Mucosa of descending colon (tissue), 3 donors: ENCODE measurements at regions not wholly inside any gene's neighbourhood (a gene's known extent, or its start where the extent isn't known, plus 50 kb on each side); places are given as distances from the start of the nearest gene placed in this dataset.

Source experiments
- ATAC-seq: fragments of 200-7000 bp; cut with Tn5 transposase; one replicate; pipeline ENCODE4 v1.9.1; 2020; ENCODE audit warnings: mild to moderate bottlenecking, moderate library complexity
- DNase-seq, 3 donors: peaks; one replicate each; pipeline ENCODE4 v3.0.0-alpha.2; 2020
- H3K36me3 ChIP-seq: fragments of 200-600 bp; one replicate; pipeline ENCODE4 v1.8.0; 2021; ENCODE audit warnings: low read depth, mild to moderate bottlenecking
- H3K4me1 ChIP-seq: fragments of 200-600 bp; one replicate; pipeline ENCODE4 v1.8.0; 2021; ENCODE audit warnings: low read depth, mild to moderate bottlenecking
- H3K4me3 ChIP-seq: fragments of 200-600 bp; one replicate; pipeline ENCODE4 v1.8.0; 2021; ENCODE audit warnings: mild to moderate bottlenecking
- H3K9me3 ChIP-seq: fragments of 200-600 bp; one replicate; pipeline ENCODE4 v1.8.0; 2021; ENCODE audit warnings: mild to moderate bottlenecking
- intact Hi-C, 2 donors: fragments of 100-400 bp; cut with DNase I in 1 of 2; cut with micrococcal nuclease in 1 of 2; formaldehyde crosslinking; loops; one replicate each; pipeline versions ENCODE4 v1.11.0 to v1.11.1; 2022; cut with DNase I, micrococcal nuclease
- TF ChIP-seq, protein P1 (sequence below): fragments of 200-600 bp; IDR thresholded peaks from one replicate; pipeline ENCODE4 v1.8.0; 2022; ENCODE audit warnings: antibody characterized with exemption, mild to moderate bottlenecking
- donor health status: DM: no; HTN: no; CAD: no; lungs with moderate emphysema.
- donor health status: DM: no; HTN: no; CAD: no.
- donor health status: DM: no; HTN: yes; CAD: no.

DNA sequence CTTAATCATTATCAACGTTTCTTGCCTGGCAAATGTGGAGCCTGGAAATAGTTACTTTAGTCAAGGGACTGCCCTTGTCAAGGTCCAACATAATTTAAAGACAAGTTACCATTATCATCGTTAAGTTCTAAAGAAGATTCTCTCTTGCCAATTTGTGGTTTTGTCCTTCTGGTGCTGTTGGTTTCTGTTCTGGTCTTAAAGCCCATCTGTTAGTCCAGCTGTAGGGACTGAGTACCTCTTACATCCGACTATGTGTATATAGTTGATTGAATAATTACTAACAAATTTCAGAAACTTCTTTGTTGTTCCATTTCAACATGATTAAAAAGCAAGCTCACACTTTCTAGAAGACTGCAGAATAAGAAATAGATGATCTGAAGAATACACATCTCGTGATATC lies 1854.9 kb downstream of the MAT2B start:
- ATAC-seq (no peak), DNase-seq (no peak)
- Histone ChIP-seq H3K4me1 (no peaks in the 10 kb centered on the region), H3K9me3 (no peaks in the 10 kb centered on the region), H3K36me3 (no peaks in the 10 kb centered on the region), H3K4me3 (no peak overlapping the region)
- TF ChIP-seq, protein P1, sequence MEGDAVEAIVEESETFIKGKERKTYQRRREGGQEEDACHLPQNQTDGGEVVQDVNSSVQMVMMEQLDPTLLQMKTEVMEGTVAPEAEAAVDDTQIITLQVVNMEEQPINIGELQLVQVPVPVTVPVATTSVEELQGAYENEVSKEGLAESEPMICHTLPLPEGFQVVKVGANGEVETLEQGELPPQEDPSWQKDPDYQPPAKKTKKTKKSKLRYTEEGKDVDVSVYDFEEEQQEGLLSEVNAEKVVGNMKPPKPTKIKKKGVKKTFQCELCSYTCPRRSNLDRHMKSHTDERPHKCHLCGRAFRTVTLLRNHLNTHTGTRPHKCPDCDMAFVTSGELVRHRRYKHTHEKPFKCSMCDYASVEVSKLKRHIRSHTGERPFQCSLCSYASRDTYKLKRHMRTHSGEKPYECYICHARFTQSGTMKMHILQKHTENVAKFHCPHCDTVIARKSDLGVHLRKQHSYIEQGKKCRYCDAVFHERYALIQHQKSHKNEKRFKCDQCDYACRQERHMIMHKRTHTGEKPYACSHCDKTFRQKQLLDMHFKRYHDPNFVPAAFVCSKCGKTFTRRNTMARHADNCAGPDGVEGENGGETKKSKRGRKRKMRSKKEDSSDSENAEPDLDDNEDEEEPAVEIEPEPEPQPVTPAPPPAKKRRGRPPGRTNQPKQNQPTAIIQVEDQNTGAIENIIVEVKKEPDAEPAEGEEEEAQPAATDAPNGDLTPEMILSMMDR, result no peak
- intact Hi-C loops, result no loop called here

DNA sequence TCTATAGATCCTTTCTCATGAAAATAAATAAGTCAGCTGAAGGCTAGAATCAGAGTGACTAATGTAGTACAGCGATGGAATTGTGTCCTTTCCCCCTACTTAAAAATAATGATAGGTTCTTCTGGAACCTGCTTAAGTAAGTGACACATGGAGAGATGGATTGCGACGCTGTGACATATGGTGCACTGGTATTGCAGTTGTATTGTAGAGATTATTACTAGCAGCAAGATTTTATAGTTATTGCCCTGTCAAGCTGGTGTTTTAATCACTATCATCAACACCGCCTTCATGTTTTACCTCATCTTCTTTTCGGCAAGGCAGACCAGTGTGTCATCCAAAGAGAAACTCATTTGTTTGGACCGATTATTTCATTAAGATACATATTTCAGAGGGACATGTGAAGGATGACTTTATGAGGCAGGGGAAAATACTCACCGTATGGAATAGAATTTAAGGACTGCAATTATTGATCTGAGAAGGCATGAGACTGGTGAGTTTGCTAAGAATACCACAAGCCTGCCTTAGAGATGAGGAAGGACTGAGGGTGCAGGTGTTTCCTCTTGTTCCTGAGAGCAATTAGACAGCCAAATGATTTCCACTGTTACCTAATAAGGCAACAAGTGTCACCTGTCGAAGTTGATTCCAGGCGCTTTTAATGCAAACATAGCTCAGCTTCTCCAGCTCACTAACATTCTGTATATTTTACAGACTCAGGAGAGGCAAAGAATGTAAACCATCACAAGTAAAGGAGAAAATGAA lies 1855.5 kb downstream of the MAT2B start:
- intact Hi-C loops, result no loop called here
- H3K9me3 ChIP-seq, result no peaks in the 10 kb centered on the region
- no peak for DNase-seq
- TF ChIP-seq, protein P1, result no peak
- no peak for ATAC-seq
- no peaks in the 10 kb centered on the region for H3K36me3 ChIP-seq
- no peaks in the 10 kb centered on the region for H3K4me1 ChIP-seq
- H3K4me3 ChIP-seq, result no peak overlapping the region

DNA sequence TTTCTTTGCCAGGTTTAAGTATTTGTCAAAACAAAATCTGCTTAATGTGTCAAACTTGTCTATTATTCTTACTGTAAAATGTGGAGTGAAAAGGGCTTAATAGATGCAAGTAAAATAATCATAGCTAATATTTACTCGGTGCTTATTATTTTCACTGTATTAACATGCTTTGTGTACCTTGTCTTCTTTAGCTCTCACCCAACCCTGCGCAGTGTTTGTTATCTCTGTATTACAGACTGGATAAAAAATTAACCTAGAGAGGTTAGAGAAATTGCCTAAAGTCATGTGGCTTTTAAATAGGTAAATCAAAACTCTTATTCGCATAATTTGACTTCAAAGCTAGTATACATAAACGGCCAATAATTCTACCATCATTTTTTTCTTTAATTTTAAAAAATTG lies 1864.8 kb downstream of the MAT2B start:
- intact Hi-C loops, result no loop called here
- Histone ChIP-seq H3K9me3 (no peaks in the 10 kb centered on the region), H3K36me3 (no peaks in the 10 kb centered on the region), H3K4me3 (no peak overlapping the region), H3K4me1 (no peaks in the 10 kb centered on the region)
- DNase-seq, result no peak
- TF ChIP-seq, protein P1, result no peak
- ATAC-seq, result no peak

DNA sequence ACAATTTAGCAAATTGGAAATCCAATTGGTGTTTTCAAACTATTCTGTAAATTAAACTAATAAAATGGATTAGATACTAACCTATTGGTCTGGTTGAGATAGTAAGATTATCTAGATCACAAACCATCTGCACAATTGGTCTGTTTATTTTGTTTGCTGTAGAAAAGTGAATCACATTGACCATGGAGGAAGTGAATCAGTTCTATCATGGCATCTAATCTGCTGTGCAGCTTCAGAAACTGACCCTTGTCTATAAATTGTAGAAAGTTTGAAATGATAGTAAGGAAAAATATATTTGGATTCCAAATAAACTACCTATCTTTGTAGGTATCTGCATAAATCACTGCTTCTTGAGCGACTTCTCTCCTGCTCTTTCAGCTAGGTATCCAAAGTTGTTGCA lies 1865.4 kb downstream of the MAT2B start:
- Histone ChIP-seq H3K4me3 (no peak overlapping the region), H3K9me3 (no peaks in the 10 kb centered on the region), H3K4me1 (no peaks in the 10 kb centered on the region), H3K36me3 (no peaks in the 10 kb centered on the region)
- intact Hi-C loops, result no loop called here
- DNase-seq, result no peak
- no peak for ATAC-seq
- TF ChIP-seq, protein P1, result no peak

DNA sequence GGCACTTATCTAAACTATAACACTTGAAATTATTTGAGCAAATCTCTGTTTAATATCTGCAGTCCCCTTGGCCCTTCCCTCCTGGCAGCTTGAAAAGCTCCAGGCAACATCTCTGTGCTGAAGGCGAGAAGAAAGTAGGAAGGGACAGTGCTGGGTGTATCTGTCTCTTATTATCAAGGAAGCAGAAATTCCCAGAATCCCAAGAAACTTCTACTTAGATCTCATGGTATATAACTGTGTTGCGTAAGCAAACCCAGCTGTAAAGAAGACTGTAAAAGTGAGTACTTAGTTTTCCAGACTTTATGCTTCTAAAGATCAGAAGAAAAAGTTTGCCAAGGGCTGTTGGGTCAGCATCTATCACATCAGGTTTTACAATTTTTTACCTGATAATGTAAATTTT lies 1869.8 kb downstream of the MAT2B start:
- Histone ChIP-seq H3K9me3 (no peaks in the 10 kb centered on the region), H3K36me3 (no peaks in the 10 kb centered on the region), H3K4me1 (no peaks in the 10 kb centered on the region), H3K4me3 (no peak overlapping the region)
- ATAC-seq (no peak), DNase-seq (no peak)
- intact Hi-C loops, result no loop called here
- TF ChIP-seq, protein P1, result no peak

DNA sequence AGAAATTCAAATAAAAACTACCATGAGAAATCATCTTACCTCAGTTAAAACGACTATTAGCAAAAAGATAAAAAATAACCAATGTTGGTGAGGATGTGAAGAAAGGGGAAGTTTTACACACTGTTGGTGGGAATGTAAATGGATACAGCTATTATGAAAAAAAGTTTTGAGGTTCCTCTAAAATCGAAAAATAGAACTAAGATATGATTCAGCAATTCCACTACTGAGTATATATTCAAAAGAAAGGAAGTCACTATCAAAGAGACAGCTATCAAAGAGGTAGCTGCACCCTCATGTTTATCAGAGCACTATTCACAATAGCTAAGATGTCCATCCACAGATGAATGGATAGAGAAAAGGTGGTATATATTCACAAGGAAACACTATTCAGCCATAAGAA lies 1888.4 kb downstream of the MAT2B start:
- no peak for ATAC-seq
- H3K4me1 ChIP-seq, result no peaks in the 10 kb centered on the region
- no peaks in the 10 kb centered on the region for H3K9me3 ChIP-seq
- TF ChIP-seq, protein P1, result no peak
- no peak for DNase-seq
- intact Hi-C loops, result no loop called here
- no peak overlapping the region for H3K4me3 ChIP-seq
- H3K36me3 ChIP-seq, result no peaks in the 10 kb centered on the region
